Esophagus muscularis mucosa (tissue), 4 donors: ENCODE measurements at regions not wholly inside any gene's neighbourhood (a gene's known extent, or its start where the extent isn't known, plus 50 kb on each side); places are given as distances from the start of the nearest gene placed in this dataset.
A peak's percentile ranks its signal among the peaks of the same experiment; 100 is the strongest.
"Not testable (repeated sequence)": the region's sequence is repeated elsewhere in the genome, so short reads cannot be mapped to it uniquely, and the experiment has no call there.

Experiments used
- DNase-seq: peaks from one replicate; pipeline ENCODE4 v3.0.0-alpha.2; 2017; ENCODE audit errors: extremely low spot score
- H3K27ac ChIP-seq, 4 donors: fragments of 200-600 bp; sonication (generic); replicated peaks in 1 of 4; 1 replicate in 3 of 4; 2 replicates in 1 of 4; pipeline ENCODE4 v1.5.1; 2016 to 2019; ENCODE audit warnings: mild to moderate bottlenecking in 1 of 4
- H3K27me3 ChIP-seq, 4 donors: fragments of 200-600 bp; sonication (generic); one replicate each; pipeline versions ENCODE4 v1.5.1 to v1.6.0; 2016 to 2019
- H3K36me3 ChIP-seq, 4 donors: fragments of 200-600 bp; sonication (generic); one replicate each; pipeline ENCODE4 v1.5.1; 2016 to 2019
- H3K4me1 ChIP-seq, 4 donors: fragments of 200-600 bp; sonication (generic); one replicate each; pipeline ENCODE4 v1.5.1; 2016 to 2019
- H3K4me3 ChIP-seq, 4 donors: fragments of 200-600 bp; sonication (generic); 1 replicate in 2 of 4; 2 replicates in 2 of 4; pipeline ENCODE4 v1.5.1; 2016 to 2019; ENCODE audit warnings: mild to moderate bottlenecking in 4 of 4, moderate library complexity in 1 of 4
- H3K9me3 ChIP-seq, 4 donors: fragments of 200-600 bp; sonication (generic); 1 replicate in 3 of 4; 2 replicates in 1 of 4; pipeline ENCODE4 v1.5.1; 2016 to 2019
- EP300 ChIP-seq: sonication (generic); formaldehyde crosslinking; IDR thresholded peaks from one replicate; pipeline ENCODE4 v1.6.1; 2017; ENCODE audit warnings: antibody characterized with exemption
- POLR2A ChIP-seq: fragments of 450-650 bp; IDR thresholded peaks from one replicate; pipeline ENCODE4 v1.6.1; 2017; ENCODE audit warnings: antibody characterized with exemption, moderate library complexity, mild to moderate bottlenecking, low read depth
- POLR2AphosphoS5 ChIP-seq, 2 donors: sonication (generic); formaldehyde crosslinking; IDR thresholded peaks; one replicate each; pipeline ENCODE4 v1.6.1; 2017; ENCODE audit warnings: antibody characterized with exemption in 2 of 2
- WGBS: methylation state at CpG from one replicate; pipeline ENCODE4 v1.1.5; 2018; 5-methylcytosine and 5-hydroxymethylcytosine counted together
- intact Hi-C: fragments of 100-400 bp; cut with DNase I; formaldehyde crosslinking; loops from one replicate; pipeline ENCODE4 v1.15.1; 2023
- TF ChIP-seq, protein P1 (sequence below), 3 experiments: fragments of 200-600 bp in 2 of 3; fragments of 450-650 bp in 1 of 3; sonication (generic) in 2 of 3; IDR thresholded peaks; one replicate each; pipeline ENCODE4 v1.5.1; 2017 to 2019; ENCODE audit warnings: antibody characterized with exemption in 3 of 3, mild to moderate bottlenecking in 2 of 3, moderate library complexity in 1 of 3

DNA sequence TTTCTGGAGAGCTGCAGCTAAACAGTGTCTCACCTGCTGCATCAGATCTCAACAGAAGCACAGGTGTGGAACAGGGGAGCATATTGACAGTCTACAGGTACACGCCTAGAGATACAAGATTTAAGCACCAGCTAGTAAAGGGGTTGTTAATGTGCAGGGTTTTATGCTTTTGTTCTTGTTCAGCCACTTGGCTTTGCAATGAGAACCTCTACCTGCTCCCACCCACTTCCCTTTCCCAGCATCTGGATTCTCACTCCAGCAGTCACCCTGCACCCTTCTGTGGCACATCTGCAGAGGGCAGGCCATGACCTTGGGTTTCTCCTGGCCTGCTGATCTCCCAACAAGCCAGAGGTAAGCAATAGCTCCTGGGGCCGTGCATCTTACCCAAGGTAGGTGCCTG lies 446.6 kb downstream of the BUD13 start:
- peak; percentile 74 for DNase-seq
- Histone ChIP-seq H3K27ac (no peak overlapping the region), H3K4me3 (no peak overlapping the region), H3K36me3 (no peaks in the 10 kb centered on the region), H3K9me3 (no peaks in the 10 kb centered on the region), H3K27me3 (no peaks in the 10 kb centered on the region), H3K4me1 (no peaks in the 10 kb centered on the region)
- WGBS: 78% methylated on average over 2 of the region's 2 CpGs
- intact Hi-C loops: no loop called here
- TF ChIP-seq POLR2A: no peak
- no peak for TF ChIP-seq POLR2AphosphoS5 (IDR thresholded peaks at IDR 0.05)
- no peak for TF ChIP-seq EP300
- TF ChIP-seq, protein P1, sequence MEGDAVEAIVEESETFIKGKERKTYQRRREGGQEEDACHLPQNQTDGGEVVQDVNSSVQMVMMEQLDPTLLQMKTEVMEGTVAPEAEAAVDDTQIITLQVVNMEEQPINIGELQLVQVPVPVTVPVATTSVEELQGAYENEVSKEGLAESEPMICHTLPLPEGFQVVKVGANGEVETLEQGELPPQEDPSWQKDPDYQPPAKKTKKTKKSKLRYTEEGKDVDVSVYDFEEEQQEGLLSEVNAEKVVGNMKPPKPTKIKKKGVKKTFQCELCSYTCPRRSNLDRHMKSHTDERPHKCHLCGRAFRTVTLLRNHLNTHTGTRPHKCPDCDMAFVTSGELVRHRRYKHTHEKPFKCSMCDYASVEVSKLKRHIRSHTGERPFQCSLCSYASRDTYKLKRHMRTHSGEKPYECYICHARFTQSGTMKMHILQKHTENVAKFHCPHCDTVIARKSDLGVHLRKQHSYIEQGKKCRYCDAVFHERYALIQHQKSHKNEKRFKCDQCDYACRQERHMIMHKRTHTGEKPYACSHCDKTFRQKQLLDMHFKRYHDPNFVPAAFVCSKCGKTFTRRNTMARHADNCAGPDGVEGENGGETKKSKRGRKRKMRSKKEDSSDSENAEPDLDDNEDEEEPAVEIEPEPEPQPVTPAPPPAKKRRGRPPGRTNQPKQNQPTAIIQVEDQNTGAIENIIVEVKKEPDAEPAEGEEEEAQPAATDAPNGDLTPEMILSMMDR (IDR thresholded peaks at IDR 0.05): no peak

GRCh38 chr11:116325247-116325646 lies 447.5 kb downstream of the BUD13 start:
- WGBS: 87% methylated on average over 3 of the region's 3 CpGs
- no peaks in the 10 kb centered on the region for H3K36me3 ChIP-seq
- H3K4me1 ChIP-seq: no peaks in the 10 kb centered on the region
- intact Hi-C loops: no loop called here
- H3K27me3 ChIP-seq: no peaks in the 10 kb centered on the region
- no peaks in the 10 kb centered on the region for H3K9me3 ChIP-seq
- TF ChIP-seq POLR2AphosphoS5 (IDR thresholded peaks at IDR 0.05) (no peak), POLR2A (no peak), EP300 (no peak)
- TF ChIP-seq, protein P1 (IDR thresholded peaks at IDR 0.05): no peak
- no peak for DNase-seq
- H3K27ac ChIP-seq: no peak overlapping the region
- no peak overlapping the region for H3K4me3 ChIP-seq

GRCh38 chr11:116324077-116324476 lies 448.7 kb downstream of the BUD13 start:
- H3K9me3 ChIP-seq, H3K4me1 ChIP-seq, H3K27me3 ChIP-seq, intact Hi-C loops, H3K4me3 ChIP-seq, H3K36me3 ChIP-seq, DNase-seq, H3K27ac ChIP-seq: not testable (repeated sequence)
- 93% methylated on average over 6 of the region's 6 CpGs for WGBS

DNA sequence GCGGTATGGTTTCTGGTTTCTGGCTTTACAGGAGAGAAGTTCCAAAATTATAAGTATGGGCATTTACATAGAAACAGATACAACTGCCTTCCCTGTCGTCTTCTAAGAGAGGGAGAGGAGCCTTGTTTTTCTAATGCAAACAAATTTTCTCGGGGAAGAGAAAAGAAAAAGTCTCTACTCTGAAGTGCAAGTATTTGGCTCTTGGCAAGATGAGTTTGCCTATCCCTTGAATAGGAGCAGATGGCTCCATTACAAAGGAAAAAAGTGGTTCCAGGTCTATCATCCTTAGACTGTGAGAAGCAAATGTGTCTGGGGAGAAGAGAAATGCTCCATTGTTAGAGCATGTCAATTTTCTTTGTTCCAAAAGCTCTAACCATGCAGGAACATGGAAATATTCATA lies 455.6 kb downstream of the BUD13 start:
- TF ChIP-seq POLR2AphosphoS5 (IDR thresholded peaks at IDR 0.05) (no peak), POLR2A (no peak), EP300 (no peak)
- TF ChIP-seq, protein P1 (IDR thresholded peaks at IDR 0.05): no peak
- peaks cover 11 to 17% (median 16%) of the 10 kb centered on the region in 4 donors for H3K4me1 ChIP-seq
- WGBS: 70% methylated on average over 3 of the region's 3 CpGs
- intact Hi-C loops: no loop called here
- H3K4me3 ChIP-seq: no peak overlapping the region
- no peaks in the 10 kb centered on the region for H3K36me3 ChIP-seq
- H3K27me3 ChIP-seq: no peaks in the 10 kb centered on the region
- no peak for DNase-seq
- no peaks in the 10 kb centered on the region for H3K9me3 ChIP-seq
- no peak overlapping the region for H3K27ac ChIP-seq

DNA sequence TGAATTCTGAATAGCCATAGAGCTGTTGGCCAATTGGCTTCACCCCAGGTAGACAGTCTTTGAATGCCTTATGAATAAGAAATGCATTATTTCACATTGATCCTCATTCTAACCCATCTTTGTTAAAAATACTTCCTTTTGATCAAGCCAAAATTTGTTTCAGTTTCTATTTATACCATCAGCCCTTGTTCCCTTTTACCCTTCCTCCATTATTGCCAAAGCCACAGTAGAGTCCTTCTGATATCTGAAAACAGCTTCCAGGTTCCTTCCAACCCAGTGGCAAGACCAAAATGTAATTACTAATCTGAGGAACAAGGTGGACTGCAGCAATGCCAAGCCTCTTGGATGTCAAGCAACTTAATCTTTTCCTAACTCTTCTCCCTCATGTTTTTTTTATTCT lies 458.8 kb downstream of the BUD13 start:
- H3K4me1 ChIP-seq: peaks cover 11 to 19% (median 16%) of the 10 kb centered on the region in 4 donors
- intact Hi-C loops: no loop called here
- H3K36me3 ChIP-seq: no peaks in the 10 kb centered on the region
- H3K27me3 ChIP-seq: no peaks in the 10 kb centered on the region
- H3K27ac ChIP-seq: no peak overlapping the region
- no peak for DNase-seq
- TF ChIP-seq, protein P1 (IDR thresholded peaks at IDR 0.05): no peak
- TF ChIP-seq POLR2A (no peak), EP300 (no peak), POLR2AphosphoS5 (IDR thresholded peaks at IDR 0.05) (no peak)
- no peaks in the 10 kb centered on the region for H3K9me3 ChIP-seq
- no peak overlapping the region for H3K4me3 ChIP-seq
